Activated CD8-positive, alpha-beta memory T cell treated with anti-CD3 and anti-CD28 coated beads, Interleukin-2, amount 50 U/mL, for 48 hours (primary cell): ENCODE measurements at regions not wholly inside any gene's neighbourhood (a gene's known extent, or its start where the extent isn't known, plus 50 kb on each side); places are given as distances from the start of the nearest gene placed in this dataset.
A peak's percentile ranks its signal among the peaks of the same experiment; 100 is the strongest.
"Not testable (repeated sequence)": the region's sequence is repeated elsewhere in the genome, so short reads cannot be mapped to it uniquely, and the experiment has no call there.

Source experiments
- DNase-seq: peaks from one replicate; pipeline ENCODE4 v3.0.0-alpha.2; 2020

- peak; percentile 34 for DNase-seq
Observed at GRCh38 chr21:5138687-5139086, 5382.7 kb upstream of the TPTE start.

- not testable (repeated sequence) for DNase-seq
Observed at GRCh38 chr21:5139528-5139927, 5381.9 kb upstream of the TPTE start.

DNA sequence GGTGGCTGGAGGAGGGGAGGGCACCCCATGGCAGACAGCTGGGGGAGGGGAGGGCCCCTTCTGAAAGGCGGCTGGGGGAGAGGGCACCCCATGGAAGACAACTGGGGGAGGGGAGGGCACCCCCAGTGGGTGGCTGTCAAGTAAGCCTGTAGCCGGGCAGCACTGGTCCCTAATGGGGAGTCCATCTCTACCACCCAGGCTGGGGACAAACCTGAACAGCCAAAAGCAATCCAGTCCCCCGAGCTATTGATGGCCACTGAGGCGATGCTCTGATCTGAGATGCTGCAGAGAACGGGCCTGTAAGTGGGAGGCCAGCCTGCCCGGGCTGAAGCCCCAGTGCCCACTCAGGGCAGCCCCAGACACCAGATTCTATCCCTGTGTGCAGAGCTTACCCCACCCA lies 5378.4 kb upstream of the TPTE start:
- peak; percentile 44 for DNase-seq

GRCh38 chr21:5144731-5145130 lies 5376.7 kb upstream of the TPTE start:
- DNase-seq: peak; percentile 34

DNA sequence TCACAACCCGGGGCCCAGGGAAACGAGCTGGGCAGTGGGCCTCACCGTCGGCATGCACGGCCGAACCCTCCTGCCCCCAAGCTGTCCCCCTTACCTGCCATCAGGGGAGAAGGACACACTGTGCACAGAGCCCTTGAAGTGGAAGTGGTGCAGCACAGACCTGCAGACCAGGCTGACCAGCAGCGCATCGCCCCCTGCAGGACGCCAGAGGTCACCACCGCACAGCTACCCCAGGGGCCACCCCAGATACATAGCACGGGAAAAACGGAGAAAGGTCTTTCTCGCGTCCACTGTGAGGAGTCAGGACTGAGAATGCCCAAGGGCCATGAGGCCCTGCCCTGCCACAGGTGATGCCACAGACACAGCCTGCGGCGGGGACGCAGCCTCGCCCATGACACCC lies 5373.7 kb upstream of the TPTE start:
- peak; percentile 53 for DNase-seq

GRCh38 chr21:5149222-5149621 lies 5372.2 kb upstream of the TPTE start:
- DNase-seq: peak; percentile 12

DNA sequence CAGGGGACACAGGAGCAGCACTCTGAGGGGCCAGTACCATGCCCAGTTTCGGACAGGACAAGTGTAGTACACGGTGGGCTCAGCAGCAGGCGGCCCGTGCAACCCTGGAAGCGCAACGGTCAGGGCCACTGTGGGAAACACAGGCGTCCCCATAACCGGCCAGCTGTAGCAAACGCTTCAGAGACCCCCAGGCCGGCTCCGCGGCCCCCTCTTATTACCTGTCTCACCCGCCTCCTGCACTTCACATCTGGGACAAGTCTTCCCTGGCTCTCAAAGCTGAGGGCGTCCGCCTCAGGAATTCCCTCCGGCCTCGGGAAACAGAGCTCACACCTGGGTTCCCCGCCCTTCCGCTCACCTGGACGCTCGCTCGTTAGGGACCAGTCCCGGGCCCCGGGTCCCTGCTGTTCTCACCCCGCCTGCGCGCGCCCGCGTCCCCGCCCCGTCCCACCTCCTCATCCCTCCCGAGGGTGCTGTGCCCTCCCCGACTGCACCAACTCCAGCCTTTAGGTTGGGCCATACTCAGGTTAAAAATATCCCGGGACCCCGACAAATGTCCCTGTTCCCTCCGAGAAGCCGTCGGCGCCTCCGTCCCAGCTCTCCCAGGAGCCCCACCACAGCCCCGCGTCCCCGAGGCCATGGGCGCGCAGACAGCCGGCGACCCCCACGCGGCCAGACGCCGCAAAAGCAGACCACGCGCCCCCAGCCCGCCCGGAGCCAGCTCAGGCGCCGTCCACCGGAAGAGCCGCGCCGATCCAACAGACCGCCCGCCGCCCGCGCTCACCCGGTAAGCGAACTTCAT lies 5367.3 kb upstream of the TPTE start:
- DNase-seq: peak; percentile 50

- DNase-seq: peak; percentile 93
Observed at GRCh38 chr21:5154641-5154982, 5366.8 kb upstream of the TPTE start.

- not testable (repeated sequence) for DNase-seq
Observed at GRCh38 chr21:5162693-5163574, 5358.4 kb upstream of the TPTE start.

GRCh38 chr21:5165829-5166228 lies 5355.6 kb upstream of the TPTE start:
- DNase-seq: not testable (repeated sequence)
